VCaP (cell line): ENCODE measurements at regions not wholly inside any gene's neighbourhood (a gene's known extent, or its start where the extent isn't known, plus 50 kb on each side); places are given as distances from the start of the nearest gene placed in this dataset.

Experiments
- H3K27ac ChIP-seq: fragments of 450-650 bp; 2 replicates; pipeline ENCODE4 v1.5.1; 2017
- TF ChIP-seq, protein P1 (sequence below): fragments of 450-650 bp; conservative IDR thresholded peaks from 2 replicates; pipeline ENCODE4 v1.5.1; 2017; ENCODE audit warnings: mild to moderate bottlenecking, moderate library complexity

GRCh38 chr2:187989925-187990623 is 301.6 kb upstream of the GULP1 start:
- TF ChIP-seq, protein P1, sequence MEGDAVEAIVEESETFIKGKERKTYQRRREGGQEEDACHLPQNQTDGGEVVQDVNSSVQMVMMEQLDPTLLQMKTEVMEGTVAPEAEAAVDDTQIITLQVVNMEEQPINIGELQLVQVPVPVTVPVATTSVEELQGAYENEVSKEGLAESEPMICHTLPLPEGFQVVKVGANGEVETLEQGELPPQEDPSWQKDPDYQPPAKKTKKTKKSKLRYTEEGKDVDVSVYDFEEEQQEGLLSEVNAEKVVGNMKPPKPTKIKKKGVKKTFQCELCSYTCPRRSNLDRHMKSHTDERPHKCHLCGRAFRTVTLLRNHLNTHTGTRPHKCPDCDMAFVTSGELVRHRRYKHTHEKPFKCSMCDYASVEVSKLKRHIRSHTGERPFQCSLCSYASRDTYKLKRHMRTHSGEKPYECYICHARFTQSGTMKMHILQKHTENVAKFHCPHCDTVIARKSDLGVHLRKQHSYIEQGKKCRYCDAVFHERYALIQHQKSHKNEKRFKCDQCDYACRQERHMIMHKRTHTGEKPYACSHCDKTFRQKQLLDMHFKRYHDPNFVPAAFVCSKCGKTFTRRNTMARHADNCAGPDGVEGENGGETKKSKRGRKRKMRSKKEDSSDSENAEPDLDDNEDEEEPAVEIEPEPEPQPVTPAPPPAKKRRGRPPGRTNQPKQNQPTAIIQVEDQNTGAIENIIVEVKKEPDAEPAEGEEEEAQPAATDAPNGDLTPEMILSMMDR, result no peak
- H3K27ac ChIP-seq, result no peak overlapping the region

DNA sequence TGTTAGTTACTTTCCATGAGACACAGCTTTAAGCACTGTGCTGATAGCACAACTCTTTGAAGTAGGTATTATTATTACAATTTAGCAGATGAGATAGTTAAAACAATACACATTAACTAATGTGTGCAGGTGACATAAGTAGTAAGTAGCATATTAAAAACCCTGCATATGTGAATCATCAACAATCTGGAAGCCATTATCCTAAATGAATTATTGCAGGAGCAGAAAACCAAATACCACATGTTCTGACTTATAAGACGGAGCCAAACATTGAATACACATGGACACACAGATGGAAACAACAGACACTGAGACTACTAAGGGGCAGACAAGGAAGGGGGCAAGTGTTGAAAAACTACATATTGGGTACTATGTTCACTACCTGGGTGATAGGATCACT is 300.3 kb upstream of the GULP1 start:
- TF ChIP-seq, protein P1, result no peak
- H3K27ac ChIP-seq, result no peak overlapping the region

- H3K27ac ChIP-seq, result no peak overlapping the region
- TF ChIP-seq, protein P1, result no peak
Observed at GRCh38 chr2:187994464-187995331, 297.0 kb upstream of the GULP1 start.

DNA sequence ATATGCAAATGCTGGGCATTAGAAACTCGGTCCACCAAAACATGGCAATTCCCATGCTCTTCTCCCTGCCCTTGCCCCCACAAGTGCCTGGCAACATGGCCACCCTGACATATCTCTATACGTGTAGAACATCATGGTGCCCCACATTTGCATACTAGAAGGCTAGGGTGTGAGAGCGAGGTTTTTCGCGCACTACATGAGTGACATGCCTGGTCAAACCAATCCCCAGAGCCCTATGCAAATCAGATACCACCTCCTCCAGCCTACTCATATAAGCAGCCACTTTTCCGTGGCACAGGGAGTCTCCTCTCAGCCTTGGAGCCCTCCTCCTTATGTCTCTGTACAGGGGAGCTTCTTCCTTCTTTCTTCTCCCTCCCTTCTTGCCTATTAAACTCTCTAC is 296.1 kb upstream of the GULP1 start:
- TF ChIP-seq, protein P1, result no peak
- H3K27ac ChIP-seq, result no peak overlapping the region

- TF ChIP-seq, protein P1, result no peak
- H3K27ac ChIP-seq, result no peak overlapping the region
Observed at GRCh38 chr2:187996630-187997029, 295.0 kb upstream of the GULP1 start.

DNA sequence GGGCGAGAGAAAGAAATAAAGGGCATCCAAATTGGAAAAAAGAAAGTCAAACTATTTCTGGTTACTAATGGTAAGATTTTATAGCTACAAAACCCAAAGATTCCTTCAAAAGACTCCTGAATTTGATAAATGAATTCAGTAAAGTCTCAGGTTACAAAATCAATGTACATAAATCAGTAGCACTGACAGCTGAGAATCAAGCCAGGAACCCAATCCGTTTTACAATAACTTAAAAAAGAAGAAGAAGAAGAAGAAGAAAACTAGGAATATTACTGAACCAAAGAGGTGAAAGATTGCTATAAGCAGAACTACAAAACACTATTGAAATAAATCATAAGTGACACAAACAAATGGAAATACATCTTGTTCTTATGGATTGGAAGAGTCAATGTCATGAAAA is 291.5 kb upstream of the GULP1 start:
- no peak overlapping the region for H3K27ac ChIP-seq
- TF ChIP-seq, protein P1, result no peak

DNA sequence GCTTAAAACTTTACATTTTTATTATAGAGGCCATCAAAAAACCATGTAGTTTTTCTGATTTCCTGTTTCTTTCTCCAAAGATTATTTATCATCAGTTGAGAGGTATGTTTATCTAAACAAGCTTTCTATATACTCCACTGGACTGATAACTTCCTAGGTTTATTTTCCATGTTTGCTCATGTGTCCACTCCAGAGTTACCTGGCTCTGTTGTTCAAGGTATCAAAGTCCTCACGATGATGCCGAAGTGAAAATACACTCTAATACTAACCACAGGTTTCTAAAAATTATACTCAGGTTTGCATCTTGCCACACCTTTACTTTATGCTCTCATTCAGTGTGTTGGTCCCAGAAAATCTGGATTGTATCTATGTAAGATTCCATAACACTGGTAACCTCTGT is 287.9 kb upstream of the GULP1 start:
- no peak overlapping the region for H3K27ac ChIP-seq
- TF ChIP-seq, protein P1, result no peak
